HG03521 (cell line): ENCODE measurements at regions not wholly inside any gene's neighbourhood (a gene's known extent, or its start where the extent isn't known, plus 50 kb on each side); places are given as distances from the start of the nearest gene placed in this dataset.

Experiments used
- ATAC-seq: cut with Tn5 transposase; IDR thresholded peaks from one replicate; pipeline ENCODE4 v1.9.1; 2021; ENCODE audit warnings: mild to moderate bottlenecking, moderate library complexity; ENCODE audit not compliant: unreplicated experiment

- no peak for ATAC-seq
These were observed 54.8 kb upstream of the DOCK10 start for GRCh38 chr2:225097035-225097434.
